NCI-H774 (cell line): ENCODE measurements at regions not wholly inside any gene's neighbourhood (a gene's known extent, or its start where the extent isn't known, plus 50 kb on each side); places are given as distances from the start of the nearest gene placed in this dataset.
A peak's percentile ranks its signal among the peaks of the same experiment; 100 is the strongest.
"Not testable (repeated sequence)": the region's sequence is repeated elsewhere in the genome, so short reads cannot be mapped to it uniquely, and the experiment has no call there.

ENCODE experiments used
- DNase-seq: peaks from one replicate; lab custom pipeline; 2025; lab: John Stamatoyannopoulos, UW

- no peak for DNase-seq
Measured at GRCh38 chr5:120344181-120344580, 119.9 kb upstream of the PRR16 start.

GRCh38 chr5:120345947-120346346, 118.2 kb upstream of the PRR16 start:
- DNase-seq, result no peak

- DNase-seq, result not testable (repeated sequence)
Measured at GRCh38 chr5:120351071-120351470, 113.0 kb upstream of the PRR16 start.

- no peak for DNase-seq
Measured at GRCh38 chr5:120354126-120354525, 110.0 kb upstream of the PRR16 start.

GRCh38 chr5:120358949-120359348, 105.2 kb upstream of the PRR16 start:
- DNase-seq, result no peak

- DNase-seq, result no peak
Measured at GRCh38 chr5:120361941-120362340, 102.2 kb upstream of the PRR16 start.

GRCh38 chr5:120362426-120362825, 101.7 kb upstream of the PRR16 start:
- no peak for DNase-seq

GRCh38 chr5:120365656-120366446, 98.2 kb upstream of the PRR16 start:
- no peak for DNase-seq

GRCh38 chr5:120367896-120368634, 96.0 kb upstream of the PRR16 start:
- no peak for DNase-seq

GRCh38 chr5:120368923-120369715, 95.0 kb upstream of the PRR16 start:
- peak; percentile 88 for DNase-seq

GRCh38 chr5:120372899-120373298, 91.2 kb upstream of the PRR16 start:
- no peak for DNase-seq

GRCh38 chr5:120375248-120375647, 88.9 kb upstream of the PRR16 start:
- DNase-seq, result no peak

GRCh38 chr5:120380644-120381043, 83.5 kb upstream of the PRR16 start:
- no peak for DNase-seq

- no peak for DNase-seq
Measured at GRCh38 chr5:120382833-120383232, 81.3 kb upstream of the PRR16 start.

- DNase-seq, result no peak
Measured at GRCh38 chr5:120386981-120387380, 77.1 kb upstream of the PRR16 start.

- DNase-seq, result no peak
Measured at GRCh38 chr5:120388016-120388781, 75.9 kb upstream of the PRR16 start.

GRCh38 chr5:120394259-120394658, 69.8 kb upstream of the PRR16 start:
- no peak for DNase-seq

- no peak for DNase-seq
Measured at GRCh38 chr5:120396186-120396585, 67.9 kb upstream of the PRR16 start.

GRCh38 chr5:120400356-120400755, 63.7 kb upstream of the PRR16 start:
- no peak for DNase-seq

GRCh38 chr5:120402606-120403005, 61.5 kb upstream of the PRR16 start:
- DNase-seq, result no peak

GRCh38 chr5:120405286-120405864, 58.7 kb upstream of the PRR16 start:
- no peak for DNase-seq
